HG03196 (cell line): ENCODE measurements at regions not wholly inside any gene's neighbourhood (a gene's known extent, or its start where the extent isn't known, plus 50 kb on each side); places are given as distances from the start of the nearest gene placed in this dataset.
"Not testable (repeated sequence)": the region's sequence is repeated elsewhere in the genome, so short reads cannot be mapped to it uniquely, and the experiment has no call there.

Source experiments
- ATAC-seq: cut with Tn5 transposase; IDR thresholded peaks from one replicate; pipeline ENCODE4 v1.9.1; 2021; ENCODE audit not compliant: unreplicated experiment

DNA sequence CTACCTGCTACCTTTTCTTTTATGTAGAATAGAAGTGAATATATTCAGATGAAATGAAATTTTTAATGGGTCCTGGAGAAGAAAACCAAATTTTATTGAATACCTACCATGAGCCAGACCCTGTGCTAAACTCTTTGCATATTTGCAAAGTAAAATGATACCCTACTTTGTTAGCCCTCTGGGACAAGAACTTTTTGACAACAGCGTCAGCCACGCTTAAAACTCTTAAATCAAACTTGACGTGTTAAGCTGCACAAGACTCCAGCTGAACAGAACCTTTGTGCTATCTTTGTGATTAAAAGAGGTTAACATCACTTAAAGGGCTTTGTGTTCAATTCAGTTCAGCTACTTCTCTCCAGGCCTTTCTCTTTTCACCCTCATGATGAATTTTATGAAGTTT is 316.5 kb downstream of the MEX3B start:
- ATAC-seq: no peak

DNA sequence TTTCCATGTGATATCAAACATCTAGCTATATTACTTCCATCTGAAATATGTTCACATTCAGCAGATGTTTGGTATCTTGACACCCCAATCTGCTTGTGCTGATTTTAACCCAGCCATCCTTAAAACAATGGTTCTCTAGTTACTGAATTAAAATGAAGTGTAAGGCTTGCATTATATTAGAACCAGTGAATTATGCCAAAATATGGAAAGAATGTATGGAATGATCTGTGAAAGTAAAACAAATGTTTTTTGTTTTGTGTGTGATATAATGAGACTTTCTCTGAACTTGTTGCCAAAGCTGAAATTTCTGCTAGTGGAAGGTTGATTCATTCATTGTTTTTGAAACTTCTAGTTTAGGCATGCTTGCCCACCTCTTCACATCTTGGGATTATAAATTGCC is 317.1 kb downstream of the MEX3B start:
- ATAC-seq: no peak

DNA sequence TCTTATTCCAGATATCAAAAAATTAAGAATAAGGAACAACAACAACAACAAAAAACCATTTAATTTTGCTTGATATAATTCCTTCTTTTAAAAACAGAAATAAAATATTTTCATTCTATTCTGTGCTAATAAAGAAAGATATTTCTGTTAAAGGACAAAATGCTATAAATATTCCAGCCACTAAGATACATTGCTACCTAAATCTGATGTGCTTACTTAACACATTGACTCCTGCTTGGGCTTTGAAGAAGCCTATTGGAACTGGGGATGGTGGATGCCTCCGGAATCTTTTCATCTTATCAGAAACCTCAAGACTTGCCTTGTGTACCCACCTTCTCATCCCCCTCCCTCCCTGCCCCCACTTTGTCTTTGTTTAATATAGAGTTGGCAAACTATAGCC is 320.2 kb downstream of the MEX3B start:
- ATAC-seq: no peak

DNA sequence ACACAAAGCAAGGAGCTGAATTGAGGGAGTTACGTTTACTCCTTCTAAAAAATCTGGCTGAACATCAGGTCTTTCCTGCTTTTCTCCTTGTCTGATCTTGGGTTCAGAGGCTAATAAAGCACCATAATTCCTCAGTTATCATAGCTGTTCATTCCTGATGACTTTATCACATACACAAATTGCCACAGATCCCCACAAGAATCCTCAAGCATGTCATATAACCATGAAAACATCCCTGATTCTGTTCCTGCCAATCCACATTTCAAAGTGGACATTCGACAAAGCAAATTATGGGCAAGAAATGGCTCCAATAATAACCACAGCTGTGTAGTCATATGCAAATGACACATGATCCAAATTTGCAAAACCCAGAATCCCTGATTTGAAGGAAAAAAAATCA is 321.3 kb downstream of the MEX3B start:
- ATAC-seq: no peak

DNA sequence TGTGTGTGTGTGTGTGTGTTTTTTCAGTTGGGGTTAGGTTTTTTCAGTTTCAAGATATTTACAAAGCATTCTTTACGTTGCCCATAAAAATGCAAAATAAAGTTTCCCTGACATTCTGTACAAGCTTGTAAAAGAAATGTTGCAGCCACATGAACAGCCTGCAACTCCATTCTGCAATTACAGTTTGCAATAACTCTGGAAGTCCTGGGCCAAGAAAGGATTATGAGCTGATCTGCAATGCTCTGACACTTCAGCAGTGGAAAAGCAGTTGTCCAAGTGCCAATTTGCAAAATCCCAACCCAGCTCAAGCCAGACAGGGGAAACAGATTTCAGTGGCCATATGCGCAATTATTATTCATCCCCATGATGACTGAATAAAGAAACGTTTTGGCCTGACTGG is 322.1 kb downstream of the MEX3B start:
- ATAC-seq: no peak

DNA sequence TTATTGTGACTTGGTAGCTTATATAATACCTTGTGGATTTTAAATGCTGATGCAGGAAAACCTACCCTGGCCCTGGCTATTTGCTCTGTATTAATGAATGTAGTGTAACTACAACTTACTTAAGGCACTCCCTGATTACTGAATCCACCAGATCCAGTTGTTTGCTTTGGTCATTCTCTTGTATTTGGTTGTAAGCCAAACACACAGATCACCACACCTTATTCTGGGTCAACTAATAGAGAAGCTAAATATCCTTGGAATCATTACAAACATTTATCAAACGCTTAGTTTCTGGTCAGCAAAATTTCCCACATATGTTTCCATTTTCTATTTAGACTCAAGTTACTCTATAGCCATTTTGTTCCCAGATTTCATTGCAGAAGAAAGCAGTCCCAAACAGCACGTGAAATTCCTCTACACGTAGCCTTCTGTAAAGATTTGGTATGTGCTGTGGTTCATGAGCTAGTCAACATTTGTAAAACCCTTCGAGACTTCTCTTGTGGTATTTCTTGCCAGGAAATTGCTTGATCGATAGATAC is 322.6 kb downstream of the MEX3B start:
- no peak for ATAC-seq

DNA sequence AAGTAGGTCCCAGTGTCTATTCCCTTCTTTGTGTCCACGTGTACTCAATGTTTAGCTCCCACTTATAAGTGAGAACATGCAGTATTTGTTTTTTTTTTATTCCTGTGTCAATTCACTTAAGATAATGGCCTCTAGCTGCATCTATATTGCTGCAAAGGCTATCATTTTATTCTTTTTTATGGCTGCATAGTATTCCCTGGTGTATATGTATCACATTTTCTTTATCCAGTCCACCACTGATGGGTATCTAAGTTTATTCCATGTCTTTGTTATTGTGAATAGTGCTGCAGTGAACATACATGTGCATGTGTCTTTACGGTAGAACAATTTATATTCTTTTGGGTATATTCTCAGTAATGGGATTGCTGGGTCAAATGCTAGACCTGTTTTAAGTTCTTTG is 329.4 kb downstream of the MEX3B start:
- not testable (repeated sequence) for ATAC-seq

DNA sequence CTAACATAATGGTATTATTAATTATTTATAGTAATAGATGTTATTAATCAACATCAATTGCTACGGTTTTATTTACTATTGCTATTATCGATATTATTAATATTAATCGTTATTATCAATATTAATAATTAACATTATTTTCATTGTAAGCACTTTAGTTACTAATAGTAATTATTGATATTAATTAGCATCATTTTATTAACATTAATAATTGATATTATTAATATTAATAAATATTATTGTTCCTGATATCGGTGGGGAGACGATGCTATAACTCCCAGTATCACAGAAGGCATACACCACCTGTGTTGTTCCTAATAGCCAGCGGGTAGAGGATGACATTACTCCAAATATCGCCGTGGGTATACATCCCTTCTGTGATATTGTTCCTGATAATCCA is 335.5 kb downstream of the MEX3B start:
- no peak for ATAC-seq

DNA sequence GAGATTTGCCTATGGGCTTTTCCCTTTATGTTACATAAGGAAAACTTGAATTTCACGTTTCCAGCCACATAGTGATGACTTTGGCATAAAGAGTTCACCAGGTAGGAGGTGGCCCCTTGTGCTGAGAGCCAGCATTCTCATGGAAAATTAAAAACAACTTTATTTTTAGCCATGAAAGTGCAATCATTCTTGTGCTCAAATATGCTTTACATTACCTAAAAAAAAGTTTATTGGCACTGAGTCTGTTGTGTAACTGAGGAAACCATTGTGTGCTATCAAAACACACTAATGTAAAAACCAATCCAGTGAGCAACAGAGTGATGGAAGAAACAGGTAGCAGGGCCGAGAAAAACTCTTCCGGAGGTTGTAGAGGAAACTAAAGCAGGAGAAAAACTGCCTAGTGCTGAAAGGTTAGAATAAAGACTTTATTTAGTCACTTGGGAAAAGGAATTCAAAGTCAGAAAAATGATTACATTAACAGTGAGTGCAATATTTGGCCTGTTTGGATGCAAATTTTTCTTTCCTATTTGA is 332.9 kb upstream of the TMC3 start:
- not testable (repeated sequence) for ATAC-seq

DNA sequence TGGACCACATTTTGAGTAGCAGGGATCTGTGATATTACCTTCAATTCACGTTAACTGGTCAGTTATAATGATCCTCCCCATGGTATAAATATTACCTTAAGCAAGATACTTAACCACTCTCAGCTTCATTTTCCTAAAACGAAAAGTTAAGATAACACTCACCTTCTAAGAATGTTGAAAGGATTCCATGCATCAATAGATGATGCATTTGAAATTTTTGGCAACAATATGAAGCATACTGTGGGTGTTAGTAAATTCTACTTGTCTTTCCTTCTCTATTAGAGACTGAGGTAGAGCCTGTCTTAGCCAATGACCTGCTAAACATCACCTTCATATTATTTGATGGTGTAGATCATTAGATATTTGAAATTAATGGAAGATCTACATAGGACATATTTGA is 331.7 kb upstream of the TMC3 start:
- not testable (repeated sequence) for ATAC-seq

DNA sequence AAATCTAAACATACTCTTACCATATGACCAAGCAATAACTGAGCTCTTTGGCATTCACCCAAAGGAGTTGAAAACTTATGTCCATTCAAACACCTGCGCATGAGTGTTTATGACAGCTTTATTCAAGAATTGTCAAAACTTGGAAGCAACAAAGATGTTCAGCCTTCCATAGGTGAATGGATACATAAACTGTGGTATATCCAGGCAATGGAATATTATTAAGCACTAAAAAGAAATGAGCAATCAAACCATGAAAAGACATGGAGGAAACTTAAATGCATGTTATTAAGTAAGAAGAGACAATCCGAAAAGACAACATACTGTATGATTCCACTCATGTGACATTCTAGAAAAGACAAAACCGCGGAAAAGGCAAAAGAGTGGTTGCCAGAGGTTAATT is 312.0 kb upstream of the TMC3 start:
- no peak for ATAC-seq

DNA sequence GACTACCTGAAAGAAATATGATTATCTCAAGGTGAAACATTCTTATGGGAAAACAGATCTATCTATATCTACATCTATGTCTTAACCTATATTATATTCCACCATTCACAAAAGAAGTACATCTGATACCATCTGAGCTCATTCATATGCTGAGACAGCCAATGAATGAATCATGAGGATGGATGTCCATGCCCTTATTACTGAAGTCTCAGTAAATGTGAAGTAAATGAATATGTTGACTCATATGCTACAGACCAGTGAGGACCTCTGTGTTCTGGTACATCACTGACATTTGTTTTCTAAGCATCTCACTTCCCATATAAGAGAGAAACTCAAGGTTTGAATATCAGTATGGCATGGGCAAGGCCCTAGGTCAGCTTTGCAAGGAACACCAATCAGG is 311.2 kb upstream of the TMC3 start:
- ATAC-seq: no peak

DNA sequence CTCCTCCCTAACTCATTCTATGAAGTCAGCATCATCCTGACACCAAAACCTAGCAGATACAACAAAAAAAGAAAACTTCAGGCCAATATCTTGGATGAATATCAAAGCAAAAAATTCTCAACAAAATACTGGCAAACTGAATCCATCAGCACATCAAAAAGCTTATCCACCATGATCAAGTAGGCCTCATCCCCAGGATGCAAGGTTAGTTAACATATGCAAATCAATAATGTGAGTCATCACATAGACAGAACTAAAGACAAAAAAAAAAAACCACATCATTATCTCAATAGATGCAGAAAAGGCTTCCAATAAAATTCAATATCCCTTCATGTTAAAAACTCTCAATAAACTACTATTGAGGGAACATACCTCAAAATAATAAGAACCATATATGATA is 306.8 kb upstream of the TMC3 start:
- no peak for ATAC-seq

DNA sequence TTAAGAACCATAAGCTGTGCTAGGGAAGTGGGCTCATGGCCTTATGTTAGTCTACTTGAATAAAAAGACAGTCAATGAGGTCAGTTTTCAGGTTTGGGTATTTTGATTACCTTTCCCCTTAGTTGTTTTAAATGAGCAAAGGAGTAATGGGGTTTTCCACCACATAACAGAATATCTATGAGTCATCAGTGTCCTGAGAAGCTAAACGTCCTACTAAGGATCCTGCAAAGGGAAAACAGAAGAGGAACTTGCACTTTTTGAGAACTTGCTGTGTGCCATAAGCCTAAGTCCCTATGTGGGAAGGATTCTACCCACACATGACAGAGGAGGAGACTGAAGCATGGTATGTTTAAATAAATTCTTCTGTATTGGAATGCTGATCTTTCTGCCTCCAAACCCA is 292.8 kb upstream of the TMC3 start:
- no peak for ATAC-seq

DNA sequence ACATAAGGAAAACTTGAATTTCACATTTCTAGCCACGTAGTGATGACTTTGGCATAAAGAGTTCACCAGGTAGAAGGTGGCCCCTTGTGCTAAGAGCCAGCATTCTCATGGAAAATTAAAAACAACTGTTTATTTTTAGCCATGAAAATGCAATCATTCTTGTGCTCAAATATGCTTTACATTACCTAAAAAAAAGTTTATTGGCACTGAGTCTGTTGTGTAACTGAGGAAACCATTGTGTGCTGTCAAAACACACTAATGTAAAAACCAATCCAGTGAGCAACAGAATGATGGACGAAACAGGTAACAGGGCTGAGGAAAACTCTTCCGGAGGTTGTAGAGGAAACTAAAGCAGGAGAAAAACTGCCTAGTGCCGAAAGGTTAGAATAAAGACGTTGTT is 287.0 kb upstream of the TMC3 start:
- no peak for ATAC-seq

DNA sequence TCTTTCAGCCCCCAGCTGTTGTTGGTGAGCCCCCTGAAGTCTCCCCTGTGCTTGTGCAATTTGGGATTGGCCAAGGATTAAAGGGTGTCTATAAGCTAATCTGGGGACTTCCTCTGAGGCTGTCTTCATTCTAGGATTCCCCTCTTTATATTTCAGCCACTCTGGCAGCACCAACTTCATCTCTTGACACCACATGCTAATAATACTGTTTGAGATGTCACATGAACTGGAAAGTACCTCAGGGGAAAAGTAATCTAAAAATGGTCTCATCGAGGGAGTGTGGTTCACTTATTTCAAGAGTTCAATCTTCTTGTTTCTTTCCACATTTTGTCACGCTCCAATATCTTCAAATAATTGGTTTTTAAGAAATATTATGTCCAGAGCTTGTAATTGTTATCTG is 279.2 kb upstream of the TMC3 start:
- ATAC-seq: no peak

DNA sequence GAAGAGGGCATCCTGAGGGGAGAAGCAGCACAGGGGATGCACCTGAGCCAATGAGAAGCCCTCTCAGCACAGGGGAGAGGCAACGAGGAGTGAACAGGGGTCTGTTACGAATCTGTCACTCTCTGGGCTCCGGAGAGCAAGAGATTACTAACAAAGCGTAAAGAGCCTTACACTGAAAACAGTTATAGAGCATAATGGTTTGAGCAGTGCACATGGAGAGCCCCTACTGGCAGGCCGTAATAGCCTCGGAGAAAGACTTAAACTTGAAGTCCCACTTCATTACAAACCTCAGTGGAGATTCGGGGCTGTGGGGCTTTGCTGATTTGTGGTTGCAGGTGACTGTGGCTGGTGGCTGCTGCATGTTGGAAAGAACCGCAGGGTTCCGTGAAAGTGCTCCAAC is 271.5 kb upstream of the TMC3 start:
- ATAC-seq: no peak

DNA sequence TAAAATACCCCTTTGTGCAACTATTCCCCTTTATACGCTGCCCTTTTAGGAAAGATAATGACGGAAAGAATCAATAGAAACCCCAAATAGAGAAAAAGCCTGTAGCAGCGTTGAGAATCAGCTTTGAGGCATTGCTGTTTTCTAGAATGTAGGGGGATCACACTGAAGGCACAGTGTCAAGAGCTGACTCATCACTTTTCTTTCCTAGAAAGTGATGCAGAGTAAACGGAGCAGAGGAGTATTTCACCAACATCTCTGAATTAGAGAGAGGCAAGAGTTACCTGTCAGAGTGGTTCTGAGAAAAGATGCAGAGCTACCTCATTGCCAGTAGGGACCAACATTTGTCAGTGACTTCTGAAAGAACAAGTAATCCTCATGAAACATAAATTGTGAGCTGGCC is 269.8 kb upstream of the TMC3 start:
- no peak for ATAC-seq

DNA sequence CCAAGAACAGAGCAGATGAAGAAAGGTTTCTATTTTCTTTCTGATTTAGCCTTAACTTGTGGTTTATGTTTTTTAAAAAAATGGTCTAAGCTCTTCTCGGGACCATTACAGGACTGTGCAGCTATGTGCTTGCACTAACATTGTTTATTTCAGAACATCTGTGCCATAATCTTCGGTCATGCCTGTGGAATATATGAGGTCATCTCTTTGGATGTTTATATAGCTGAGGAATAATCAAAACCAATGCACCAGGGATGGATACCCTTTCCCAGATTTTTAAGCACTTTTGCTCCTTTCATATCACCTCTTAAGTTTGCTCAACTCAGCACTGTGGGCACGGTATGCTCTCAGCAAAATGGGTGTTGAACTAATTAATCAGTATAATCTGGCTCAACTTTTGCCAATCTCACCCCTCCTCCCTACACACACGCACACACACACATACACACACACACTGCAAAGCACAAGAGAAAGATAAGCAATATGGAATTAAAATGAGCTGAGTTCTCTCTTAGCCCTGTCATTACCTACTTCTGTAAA is 268.5 kb upstream of the TMC3 start:
- ATAC-seq: no peak

DNA sequence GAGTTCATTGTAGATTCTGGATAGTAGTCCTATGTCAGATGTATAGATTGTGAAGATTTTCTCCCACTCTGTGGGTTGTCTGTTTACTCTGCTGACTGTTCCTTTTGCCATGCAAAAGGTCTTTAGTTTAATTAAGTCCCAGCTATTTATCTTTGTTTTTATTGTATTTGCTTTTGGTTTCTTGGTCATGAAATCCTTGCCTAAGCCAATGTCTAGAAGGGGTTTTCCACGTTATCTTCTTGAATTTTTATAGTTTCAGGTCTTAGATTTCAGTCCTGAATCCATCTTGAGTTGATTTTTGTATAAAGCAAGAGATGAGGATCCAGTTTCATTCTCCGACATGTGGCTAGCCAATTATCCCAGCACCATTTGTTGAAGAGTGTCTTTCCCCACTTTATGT is 262.1 kb upstream of the TMC3 start:
- not testable (repeated sequence) for ATAC-seq

DNA sequence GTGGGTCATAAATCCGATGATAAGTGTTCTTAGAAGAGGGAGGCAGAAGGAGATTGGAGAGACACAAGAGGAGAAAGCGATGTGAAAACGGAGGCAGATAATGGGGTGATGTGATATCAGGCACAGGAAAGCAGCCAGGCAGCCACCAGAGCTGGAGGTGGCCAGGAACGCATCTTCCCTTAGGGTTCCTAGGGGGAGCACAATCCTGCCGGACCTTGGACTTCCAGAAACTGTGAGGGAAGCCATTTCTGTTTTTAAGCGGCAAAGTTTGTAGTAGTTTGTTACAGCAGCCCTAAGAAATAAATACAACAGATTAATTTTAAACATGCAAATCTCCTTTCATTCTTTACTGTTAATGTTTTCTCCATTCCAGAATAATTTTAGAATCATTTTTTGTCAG is 259.9 kb upstream of the TMC3 start:
- ATAC-seq: no peak

DNA sequence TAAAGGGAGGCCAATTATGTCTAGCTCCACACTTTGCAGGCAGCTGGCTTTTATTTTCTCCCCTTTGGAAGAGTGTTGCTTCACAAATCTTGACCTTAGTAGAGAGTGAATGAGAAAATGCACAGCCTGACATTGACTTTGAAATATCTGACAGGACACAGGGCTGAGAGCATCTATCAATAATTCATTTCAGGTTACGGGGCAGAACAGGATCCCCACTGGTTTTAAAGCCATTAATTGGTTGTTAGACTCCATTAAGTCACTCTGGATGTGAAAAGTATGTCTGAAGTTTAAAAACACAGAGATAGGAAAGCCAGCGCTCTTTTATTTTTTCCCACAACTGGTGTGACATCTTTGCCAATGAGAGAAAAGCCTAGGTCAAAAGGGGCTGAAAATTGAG is 251.9 kb upstream of the TMC3 start:
- no peak for ATAC-seq

DNA sequence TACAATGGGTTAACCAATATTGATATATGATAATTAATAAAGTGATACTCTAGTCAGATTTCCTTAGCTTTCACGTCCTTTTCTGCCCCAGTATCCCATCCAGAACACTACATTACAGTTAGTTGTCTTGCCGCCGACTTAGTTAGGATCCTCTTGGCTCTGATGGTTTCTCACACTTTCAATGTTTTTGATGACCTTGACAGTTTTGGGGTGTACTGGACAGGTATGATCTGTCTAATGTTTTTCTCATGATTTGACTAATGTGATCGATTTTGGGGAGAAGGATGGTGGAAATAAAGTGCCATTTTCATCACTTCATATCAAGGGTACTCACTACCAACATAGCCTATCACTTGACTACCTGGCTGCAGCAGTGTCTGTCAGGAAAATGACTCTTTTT is 245.0 kb upstream of the TMC3 start:
- ATAC-seq: no peak
